Spinal cord (tissue), 9 donors: ENCODE measurements at regions not wholly inside any gene's neighbourhood (a gene's known extent, or its start where the extent isn't known, plus 50 kb on each side); places are given as distances from the start of the nearest gene placed in this dataset.

Experiments
- DNase-seq, 6 donors: peaks; one replicate each; pipeline versions ENCODE4 v3.0.0 to v3.0.0-alpha.2; 2013 to 2015; ENCODE audit warnings: low spot score in 6 of 6, low read depth in 4 of 6
- H3K27ac ChIP-seq: one replicate; pipeline ENCODE4 v1.5.1; 2013; ENCODE audit warnings: low read depth, low read length, control low read depth
- H3K27me3 ChIP-seq: one replicate; pipeline ENCODE4 v1.6.1; 2013; ENCODE audit warnings: low read length; ENCODE audit not compliant: control insufficient read depth, insufficient read depth
- H3K36me3 ChIP-seq: one replicate; pipeline ENCODE4 v1.6.1; 2013; ENCODE audit warnings: low read length; ENCODE audit not compliant: control insufficient read depth, insufficient read depth
- H3K4me1 ChIP-seq: one replicate; pipeline ENCODE4 v1.6.1; 2013; ENCODE audit warnings: low read length; ENCODE audit not compliant: control insufficient read depth, insufficient read depth
- H3K4me3 ChIP-seq: one replicate; pipeline ENCODE4 v1.5.1; 2013; ENCODE audit warnings: low read depth, low read length, control low read depth
- H3K9me3 ChIP-seq: one replicate; pipeline ENCODE4 v1.6.1; 2013; ENCODE audit warnings: low read length; ENCODE audit not compliant: control insufficient read depth, insufficient read depth
- WGBS: methylation state at CpG from one replicate; pipeline ENCODE4 v1.1.5; 2013; ENCODE audit warnings: missing lambda C conversion rate; ENCODE audit not compliant: insufficient coverage; 5-methylcytosine and 5-hydroxymethylcytosine counted together
- donor health status: healthy.

- 81% methylated on average over 13 of the region's 13 CpGs for WGBS
- Histone ChIP-seq H3K27ac (no peak overlapping the region), H3K36me3 (no peaks in the 10 kb centered on the region), H3K9me3 (no peaks in the 10 kb centered on the region), H3K4me3 (no peak overlapping the region), H3K27me3 (no peaks in the 10 kb centered on the region), H3K4me1 (peaks cover under 1% of the 10 kb centered on the region)
- no peak for DNase-seq
Measured at GRCh38 chr13:110825516-110825915, 89.4 kb downstream of the ANKRD10 start.

GRCh38 chr13:110826101-110826500, 88.8 kb downstream of the ANKRD10 start:
- Histone ChIP-seq H3K9me3 (no peaks in the 10 kb centered on the region), H3K4me3 (no peak overlapping the region), H3K36me3 (no peaks in the 10 kb centered on the region), H3K4me1 (no peaks in the 10 kb centered on the region), H3K27me3 (no peaks in the 10 kb centered on the region), H3K27ac (no peak overlapping the region)
- DNase-seq: no peak
- 94% methylated on average over 4 of the region's 5 CpGs for WGBS

- no peak overlapping the region for H3K27ac ChIP-seq
- WGBS: 0% methylated on average over 1 of the region's 4 CpGs
- no peaks in the 10 kb centered on the region for H3K9me3 ChIP-seq
- H3K4me3 ChIP-seq: no peak overlapping the region
- no peaks in the 10 kb centered on the region for H3K36me3 ChIP-seq
- no peaks in the 10 kb centered on the region for H3K4me1 ChIP-seq
- DNase-seq: peak in 2 of 6 donors; percentile 26 to 29
- H3K27me3 ChIP-seq: no peaks in the 10 kb centered on the region
Measured at GRCh38 chr13:110826861-110827672, 87.8 kb downstream of the ANKRD10 start.
